GM21381 (cell line): ENCODE measurements at regions not wholly inside any gene's neighbourhood (a gene's known extent, or its start where the extent isn't known, plus 50 kb on each side); places are given as distances from the start of the nearest gene placed in this dataset.

Source experiments
- ATAC-seq: cut with Tn5 transposase; IDR thresholded peaks from one replicate; pipeline ENCODE4 v1.9.1; 2021; ENCODE audit warnings: mild to moderate bottlenecking, moderate library complexity; ENCODE audit not compliant: unreplicated experiment

DNA sequence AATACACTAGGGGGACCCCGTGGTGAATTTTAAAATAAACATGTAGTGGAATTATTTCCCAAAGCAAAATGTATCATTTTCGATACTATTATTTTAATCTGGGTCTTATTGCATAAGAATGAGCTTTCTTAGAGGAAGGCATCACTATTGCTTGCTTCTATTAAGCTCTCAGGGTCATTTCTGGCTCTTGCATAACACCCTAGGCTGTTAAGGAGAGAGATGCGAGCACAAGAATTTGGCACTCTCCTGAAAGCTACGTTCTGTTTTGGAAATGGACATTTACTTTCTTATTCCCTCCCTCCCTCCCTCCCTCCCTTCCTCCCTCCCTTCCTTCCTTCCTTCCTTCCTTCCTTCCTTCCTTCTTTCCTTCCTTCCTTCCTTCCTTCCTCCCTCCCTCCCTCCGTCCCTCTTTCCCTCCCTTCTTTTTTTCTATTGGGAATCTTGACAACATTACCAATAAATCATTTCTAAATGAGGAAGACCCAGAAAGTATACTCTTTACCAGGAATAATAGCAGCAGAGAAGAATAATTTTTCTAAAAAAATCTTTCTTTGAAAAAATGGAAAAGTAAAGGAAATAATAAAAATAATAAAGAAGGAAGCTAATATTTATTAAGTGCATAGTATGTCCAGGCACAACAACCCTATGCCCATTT is 83.6 kb upstream of the BDNF start:
- ATAC-seq: no peak

- ATAC-seq: no peak
These were observed 76.8 kb upstream of the BDNF start for GRCh38 chr11:27777033-27777432.

DNA sequence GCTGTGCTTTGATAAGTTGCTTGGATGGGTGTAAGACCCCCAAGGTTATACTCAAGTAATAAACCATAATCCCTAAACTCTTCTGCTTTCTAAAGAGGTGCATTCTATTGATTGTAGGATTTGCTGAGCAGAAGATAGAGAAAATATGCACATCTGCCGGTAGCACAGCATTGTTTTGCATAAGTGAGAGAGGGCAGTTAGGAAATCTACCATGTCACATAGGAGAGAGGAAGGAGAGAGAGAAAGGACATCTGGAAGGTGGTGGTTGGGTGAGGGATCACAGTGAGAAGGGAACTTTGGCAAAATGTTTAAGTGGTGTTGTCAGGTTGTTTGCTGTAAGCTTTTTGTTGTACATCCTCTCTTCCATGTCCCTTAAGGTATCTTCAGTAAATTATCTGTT is 73.6 kb upstream of the BDNF start:
- no peak for ATAC-seq

- ATAC-seq: no peak
These were observed 71.3 kb upstream of the BDNF start for GRCh38 chr11:27771516-27771915.

DNA sequence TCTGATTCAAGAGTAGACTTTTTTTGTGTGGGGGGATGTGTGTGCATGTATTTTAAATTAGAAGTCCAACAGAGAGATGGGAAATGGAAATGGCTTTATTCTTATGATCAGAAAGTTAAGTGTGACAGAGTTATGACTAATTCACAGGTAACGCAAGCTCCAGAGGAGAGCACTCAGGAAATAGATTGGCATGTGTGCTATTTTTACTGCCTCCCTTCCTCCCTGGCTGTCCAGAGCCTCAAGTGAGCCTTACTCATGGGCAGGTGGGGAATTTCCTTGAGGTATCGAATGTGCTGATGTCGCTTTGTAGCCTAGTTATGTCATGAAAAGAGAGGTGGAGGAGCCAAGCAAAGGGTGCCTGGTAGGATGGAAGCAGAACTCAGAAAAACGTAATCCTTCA is 70.3 kb upstream of the BDNF start:
- no peak for ATAC-seq

DNA sequence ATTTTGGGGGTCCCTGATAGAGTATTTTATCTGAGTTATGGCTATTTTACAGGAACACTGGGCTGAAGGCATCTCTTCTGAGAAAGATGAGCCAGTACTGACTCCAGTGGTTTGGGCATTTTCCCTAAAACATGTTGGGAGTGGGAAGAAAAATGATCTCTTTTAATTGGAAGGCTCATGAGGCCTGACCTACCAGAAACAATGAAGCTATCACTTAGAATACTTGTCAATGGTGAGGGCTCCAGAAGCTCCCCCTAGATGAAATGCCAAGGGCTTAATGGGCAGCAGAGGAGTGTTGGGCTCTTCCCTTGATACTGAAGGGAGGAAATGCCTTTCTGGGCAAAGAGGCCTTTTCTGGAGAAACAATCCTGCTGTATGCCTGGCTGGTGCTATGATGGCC is 63.5 kb upstream of the BDNF start:
- ATAC-seq: no peak

DNA sequence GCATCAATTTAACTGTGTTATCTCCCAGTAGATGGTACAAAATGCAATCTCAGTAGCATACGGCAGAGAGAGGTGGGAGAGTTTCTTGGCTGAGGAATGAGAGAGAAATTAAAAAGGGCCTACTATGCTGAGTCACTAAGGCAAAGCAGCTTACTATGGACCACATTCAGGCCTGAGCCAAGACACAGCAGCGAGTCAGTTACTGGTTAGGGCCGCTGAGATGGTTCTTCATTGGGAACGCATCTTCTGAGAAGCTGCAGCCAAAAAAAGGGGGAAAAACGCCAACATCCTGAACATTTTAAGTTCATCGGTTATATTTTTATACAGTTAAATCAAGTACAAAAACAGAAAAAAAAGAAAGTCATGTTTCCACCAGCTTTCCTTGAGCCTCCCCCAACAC is 61.1 kb upstream of the BDNF start:
- ATAC-seq: no peak

DNA sequence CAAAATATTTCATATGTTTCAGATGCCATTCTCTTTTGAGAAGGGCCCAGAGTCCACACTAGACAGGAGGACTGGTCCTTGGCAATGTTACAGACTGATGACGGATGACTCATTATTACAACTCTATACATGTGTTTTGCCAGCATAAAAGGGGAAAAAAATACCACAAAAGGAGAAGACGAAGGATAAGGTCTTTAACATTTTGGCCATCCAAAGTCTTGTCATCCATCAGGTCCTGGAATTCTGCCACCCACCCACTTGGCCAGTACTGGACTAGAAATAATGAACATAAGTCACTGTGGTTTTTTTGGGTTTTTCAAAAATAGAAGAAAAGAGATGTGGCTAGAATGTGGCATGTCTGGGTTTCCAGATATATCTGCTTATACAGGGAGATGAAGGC is 57.7 kb upstream of the BDNF start:
- ATAC-seq: no peak

- ATAC-seq: no peak
These were observed 54.1 kb upstream of the BDNF start for GRCh38 chr11:27754035-27755017.
